IPS-18c (cell line): ENCODE measurements at regions not wholly inside any gene's neighbourhood (a gene's known extent, or its start where the extent isn't known, plus 50 kb on each side); places are given as distances from the start of the nearest gene placed in this dataset.

Experiments used
- H3K4me3 ChIP-seq: 2 replicates; pipeline ENCODE4 v1.7.0; 2013; ENCODE audit warnings: low read depth, mild to moderate bottlenecking, low read length, moderate library complexity; ENCODE audit not compliant: insufficient read depth
- H3K9me3 ChIP-seq: one replicate; pipeline ENCODE4 v1.6.1; 2013; ENCODE audit warnings: mild to moderate bottlenecking, low read length, moderate library complexity; ENCODE audit not compliant: control insufficient read depth, insufficient read depth

GRCh38 chr3:177946497-177946896 lies 589.7 kb upstream of the KCNMB2 start:
- Histone ChIP-seq H3K9me3 (no peaks in the 10 kb centered on the region), H3K4me3 (no peak overlapping the region)

- no peaks in the 10 kb centered on the region for H3K9me3 ChIP-seq
- H3K4me3 ChIP-seq, result no peak overlapping the region
Measured at GRCh38 chr3:177946936-177947335, 589.3 kb upstream of the KCNMB2 start.

- H3K9me3 ChIP-seq, result no peaks in the 10 kb centered on the region
- H3K4me3 ChIP-seq, result no peak overlapping the region
Measured at GRCh38 chr3:177947901-177948300, 588.3 kb upstream of the KCNMB2 start.

GRCh38 chr3:177948716-177949425 lies 587.4 kb upstream of the KCNMB2 start:
- no peaks in the 10 kb centered on the region for H3K9me3 ChIP-seq

GRCh38 chr3:177959188-177959587 lies 577.0 kb upstream of the KCNMB2 start:
- Histone ChIP-seq H3K4me3 (no peak overlapping the region), H3K9me3 (no peaks in the 10 kb centered on the region)

More at GRCh38 chr3:177948716-177949425, 587.4 kb upstream of the KCNMB2 start:
- no peak overlapping the region for H3K4me3 ChIP-seq

- Histone ChIP-seq H3K9me3 (no peaks in the 10 kb centered on the region), H3K4me3 (no peak overlapping the region)
Measured at GRCh38 chr3:177960014-177960413, 576.2 kb upstream of the KCNMB2 start.

- H3K9me3 ChIP-seq, result no peaks in the 10 kb centered on the region
- no peak overlapping the region for H3K4me3 ChIP-seq
Measured at GRCh38 chr3:177960722-177961121, 575.5 kb upstream of the KCNMB2 start.

- no peak overlapping the region for H3K4me3 ChIP-seq
- H3K9me3 ChIP-seq, result no peaks in the 10 kb centered on the region
Measured at GRCh38 chr3:177961784-177962183, 574.5 kb upstream of the KCNMB2 start.

- no peaks in the 10 kb centered on the region for H3K9me3 ChIP-seq
- H3K4me3 ChIP-seq, result no peak overlapping the region
Measured at GRCh38 chr3:177966493-177966892, 569.7 kb upstream of the KCNMB2 start.

- Histone ChIP-seq H3K4me3 (no peak overlapping the region), H3K9me3 (no peaks in the 10 kb centered on the region)
Measured at GRCh38 chr3:177968891-177969290, 567.3 kb upstream of the KCNMB2 start.

- Histone ChIP-seq H3K4me3 (no peak overlapping the region), H3K9me3 (no peaks in the 10 kb centered on the region)
Measured at GRCh38 chr3:177973241-177973840, 562.9 kb upstream of the KCNMB2 start.

GRCh38 chr3:177976241-177976640 lies 560.0 kb upstream of the KCNMB2 start:
- Histone ChIP-seq H3K4me3 (no peak overlapping the region), H3K9me3 (no peaks in the 10 kb centered on the region)

- no peaks in the 10 kb centered on the region for H3K9me3 ChIP-seq
- H3K4me3 ChIP-seq, result no peak overlapping the region
Measured at GRCh38 chr3:177976866-177977265, 559.4 kb upstream of the KCNMB2 start.

- no peaks in the 10 kb centered on the region for H3K9me3 ChIP-seq
Measured at GRCh38 chr3:177977381-177978158, 558.7 kb upstream of the KCNMB2 start.

GRCh38 chr3:177978946-177979345 lies 557.3 kb upstream of the KCNMB2 start:
- no peaks in the 10 kb centered on the region for H3K9me3 ChIP-seq
- H3K4me3 ChIP-seq, result no peak overlapping the region

More at GRCh38 chr3:177977381-177978158, 558.7 kb upstream of the KCNMB2 start:
- no peak overlapping the region for H3K4me3 ChIP-seq

GRCh38 chr3:177979703-177980102 lies 556.5 kb upstream of the KCNMB2 start:
- Histone ChIP-seq H3K4me3 (no peak overlapping the region), H3K9me3 (no peaks in the 10 kb centered on the region)

GRCh38 chr3:177981576-177981975 lies 554.7 kb upstream of the KCNMB2 start:
- Histone ChIP-seq H3K4me3 (no peak overlapping the region), H3K9me3 (no peaks in the 10 kb centered on the region)

- H3K9me3 ChIP-seq, result no peaks in the 10 kb centered on the region
- H3K4me3 ChIP-seq, result no peak overlapping the region
Measured at GRCh38 chr3:177982034-177982433, 554.2 kb upstream of the KCNMB2 start.
